MM.1S (cell line): ENCODE measurements at regions not wholly inside any gene's neighbourhood (a gene's known extent, or its start where the extent isn't known, plus 50 kb on each side); places are given as distances from the start of the nearest gene placed in this dataset.

Experiments used
- DNase-seq: peaks from one replicate; pipeline ENCODE4 v3.0.0-alpha.2; 2015
- H2AFZ ChIP-seq: fragments of 300-600 bp; sonication (generic); 2 replicates; pipeline ENCODE4 v1.6.0; 2016; ENCODE audit warnings: antibody characterized with exemption, low read length
- H3F3A ChIP-seq: fragments of 300-600 bp; sonication (generic); 2 replicates; pipeline ENCODE4 v1.6.1; 2016; ENCODE audit warnings: mild to moderate bottlenecking, antibody characterized with exemption, low read length, moderate library complexity, mixed read lengths; ENCODE audit not compliant: insufficient read depth
- H3K27ac ChIP-seq: fragments of 300-600 bp; sonication (generic); 2 replicates; pipeline ENCODE4 v1.5.1; 2016; ENCODE audit warnings: mild to moderate bottlenecking, low read length
- H3K27me3 ChIP-seq: fragments of 300-600 bp; sonication (generic); replicated peaks from 2 replicates; pipeline ENCODE4 v1.6.0; 2016; ENCODE audit warnings: low read length; ENCODE audit not compliant: insufficient read depth
- H3K36me3 ChIP-seq: fragments of 300-600 bp; sonication (generic); replicated peaks from 2 replicates; pipeline ENCODE4 v1.6.1; 2016; ENCODE audit warnings: mild to moderate bottlenecking, low read length, mixed read lengths; ENCODE audit not compliant: insufficient read depth
- H3K4me1 ChIP-seq: fragments of 300-600 bp; sonication (generic); 2 replicates; pipeline ENCODE4 v1.6.1; 2016; ENCODE audit warnings: low read length, mixed read lengths
- H3K4me2 ChIP-seq: fragments of 300-600 bp; sonication (generic); 2 replicates; pipeline ENCODE4 v1.6.0; 2016; ENCODE audit warnings: low read depth, low read length
- H3K4me3 ChIP-seq: fragments of 300-600 bp; sonication (generic); 2 replicates; pipeline ENCODE4 v1.5.1; 2016; ENCODE audit warnings: low read length, mixed read lengths
- H3K79me2 ChIP-seq: fragments of 300-600 bp; sonication (generic); 2 replicates; pipeline ENCODE4 v1.6.1; 2016; ENCODE audit warnings: mixed run types, low read length, mixed read lengths
- H3K9ac ChIP-seq: fragments of 300-600 bp; sonication (generic); 2 replicates; pipeline ENCODE4 v1.6.1; 2016; ENCODE audit warnings: low read length, mixed read lengths
- H3K9me2 ChIP-seq: fragments of 300-600 bp; sonication (generic); replicated peaks from 2 replicates; pipeline ENCODE4 v1.6.1; 2016; ENCODE audit warnings: mild to moderate bottlenecking, low read length, mixed read lengths; ENCODE audit not compliant: insufficient read depth
- H3K9me3 ChIP-seq: fragments of 300-600 bp; sonication (generic); replicated peaks from 2 replicates; pipeline ENCODE4 v1.6.1; 2016; ENCODE audit warnings: mild to moderate bottlenecking, low read length, mixed read lengths; ENCODE audit not compliant: insufficient read depth
- H4K20me1 ChIP-seq: fragments of 300-600 bp; sonication (generic); 2 replicates; pipeline ENCODE4 v1.6.1; 2016; ENCODE audit warnings: mild to moderate bottlenecking, low read length, moderate library complexity, mixed read lengths; ENCODE audit not compliant: insufficient read depth
- EZH2 ChIP-seq: fragments of 300-600 bp; sonication (generic); optimal IDR thresholded peaks from 2 replicates; pipeline ENCODE3; 2017; ENCODE audit warnings: low read depth, mild to moderate bottlenecking, antibody characterized with exemption, low read length, mixed read lengths
- EZH2phosphoT487 ChIP-seq: fragments of 300-600 bp; sonication (generic); IDR thresholded peaks from 2 replicates; pipeline ENCODE4 v1.6.1; 2018; ENCODE audit warnings: antibody characterized with exemption, low read length
- TF ChIP-seq, protein P1 (sequence below): fragments of 300-600 bp; sonication (generic); IDR thresholded peaks from 2 replicates; pipeline ENCODE4 v1.5.1; 2016; ENCODE audit warnings: antibody characterized with exemption, low read length, mixed read lengths

DNA sequence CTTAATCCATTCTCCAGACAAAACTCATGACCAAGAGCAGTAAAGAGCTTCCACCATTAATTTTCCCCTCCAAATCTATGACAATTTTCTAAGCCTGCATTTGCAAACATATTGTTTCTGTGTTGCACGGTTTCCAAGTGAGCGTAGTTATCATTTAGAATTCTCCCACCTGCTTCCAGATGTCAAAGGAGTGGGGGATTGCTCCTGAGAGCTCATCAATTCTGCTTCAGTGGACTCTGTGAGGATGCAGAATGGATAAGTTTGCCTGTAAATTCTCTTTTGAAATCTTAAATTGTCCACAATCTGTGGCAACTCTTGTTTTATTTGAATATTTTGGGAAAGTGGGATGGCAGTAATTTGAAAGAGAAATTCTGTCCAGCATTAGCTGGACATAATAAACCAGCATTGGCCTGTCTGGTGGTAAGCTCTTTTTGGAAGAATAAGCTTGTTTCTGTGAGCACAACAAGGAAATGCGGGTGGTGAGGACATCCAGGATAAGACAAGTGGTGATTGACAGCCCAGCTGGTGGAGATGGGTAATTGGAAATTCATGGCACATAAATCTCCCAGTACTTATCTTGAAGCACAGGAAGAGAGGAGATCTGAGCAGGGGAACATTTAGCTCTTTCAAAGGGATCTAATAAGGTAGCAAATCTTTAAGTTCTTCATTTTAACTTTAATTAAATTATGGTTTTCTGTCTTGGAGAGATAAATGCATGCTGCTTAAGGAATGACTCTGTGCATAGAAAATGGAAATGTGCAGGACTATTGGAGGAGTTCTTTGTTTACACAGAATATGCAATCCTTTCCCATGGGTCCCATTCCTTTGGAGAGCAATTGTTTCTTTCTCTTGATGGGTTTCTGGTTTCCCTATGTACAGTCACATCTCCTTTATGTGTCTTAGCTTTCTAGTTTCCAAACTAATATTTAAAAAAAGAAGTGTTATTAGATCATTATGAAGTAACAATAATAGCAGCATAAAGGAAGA, 73.2 kb downstream of the FAT3 start:
- H3K9me2 ChIP-seq = no peaks in the 10 kb centered on the region
- TF ChIP-seq, protein P1, sequence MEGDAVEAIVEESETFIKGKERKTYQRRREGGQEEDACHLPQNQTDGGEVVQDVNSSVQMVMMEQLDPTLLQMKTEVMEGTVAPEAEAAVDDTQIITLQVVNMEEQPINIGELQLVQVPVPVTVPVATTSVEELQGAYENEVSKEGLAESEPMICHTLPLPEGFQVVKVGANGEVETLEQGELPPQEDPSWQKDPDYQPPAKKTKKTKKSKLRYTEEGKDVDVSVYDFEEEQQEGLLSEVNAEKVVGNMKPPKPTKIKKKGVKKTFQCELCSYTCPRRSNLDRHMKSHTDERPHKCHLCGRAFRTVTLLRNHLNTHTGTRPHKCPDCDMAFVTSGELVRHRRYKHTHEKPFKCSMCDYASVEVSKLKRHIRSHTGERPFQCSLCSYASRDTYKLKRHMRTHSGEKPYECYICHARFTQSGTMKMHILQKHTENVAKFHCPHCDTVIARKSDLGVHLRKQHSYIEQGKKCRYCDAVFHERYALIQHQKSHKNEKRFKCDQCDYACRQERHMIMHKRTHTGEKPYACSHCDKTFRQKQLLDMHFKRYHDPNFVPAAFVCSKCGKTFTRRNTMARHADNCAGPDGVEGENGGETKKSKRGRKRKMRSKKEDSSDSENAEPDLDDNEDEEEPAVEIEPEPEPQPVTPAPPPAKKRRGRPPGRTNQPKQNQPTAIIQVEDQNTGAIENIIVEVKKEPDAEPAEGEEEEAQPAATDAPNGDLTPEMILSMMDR = no peak
- TF ChIP-seq EZH2phosphoT487 (no peak), EZH2 (no peak)
- H3K4me2 ChIP-seq = no peak overlapping the region
- H3K79me2 ChIP-seq = no peaks in the 10 kb centered on the region
- no peak for DNase-seq
- no peaks in the 10 kb centered on the region for H3K36me3 ChIP-seq
- H3K4me3 ChIP-seq = no peak overlapping the region
- no peak overlapping the region for H3K27ac ChIP-seq
- no peaks in the 10 kb centered on the region for H3K27me3 ChIP-seq
- H3K9ac ChIP-seq = no peak overlapping the region
- no peaks in the 10 kb centered on the region for H3K9me3 ChIP-seq
- H2AFZ ChIP-seq = no peak overlapping the region
- H3F3A ChIP-seq = no peaks in the 10 kb centered on the region
- H3K4me1 ChIP-seq = no peaks in the 10 kb centered on the region
- H4K20me1 ChIP-seq = no peaks in the 10 kb centered on the region

DNA sequence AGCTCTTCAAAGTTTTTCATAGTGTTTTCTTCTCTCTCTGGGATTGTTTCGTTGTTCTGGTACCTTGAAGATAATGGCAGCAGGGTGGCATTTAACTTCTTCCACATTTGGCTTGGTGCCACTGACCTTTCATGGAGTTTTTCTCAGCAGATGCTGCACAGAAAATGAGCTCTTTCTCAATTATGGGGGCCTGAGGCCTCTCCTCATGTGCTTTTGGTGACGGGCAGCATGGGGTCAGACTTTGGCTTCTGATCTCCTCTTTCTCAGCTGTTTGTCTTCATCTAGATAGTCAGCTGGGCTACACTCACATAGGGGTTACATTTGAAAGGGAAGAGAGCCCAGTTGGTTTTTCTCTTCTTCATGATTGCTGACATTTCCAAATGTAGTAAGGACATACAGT, 76.3 kb downstream of the FAT3 start:
- DNase-seq = no peak
- Histone ChIP-seq H3K36me3 (no peaks in the 10 kb centered on the region), H4K20me1 (no peaks in the 10 kb centered on the region), H2AFZ (no peak overlapping the region), H3K9ac (no peak overlapping the region), H3K4me2 (no peak overlapping the region), H3K4me1 (no peaks in the 10 kb centered on the region), H3K79me2 (no peaks in the 10 kb centered on the region), H3K27ac (no peak overlapping the region), H3K9me2 (no peaks in the 10 kb centered on the region), H3K9me3 (no peaks in the 10 kb centered on the region), H3F3A (no peaks in the 10 kb centered on the region), H3K27me3 (no peaks in the 10 kb centered on the region), H3K4me3 (no peak overlapping the region)
- TF ChIP-seq, protein P1 = no peak
- TF ChIP-seq EZH2 (no peak), EZH2phosphoT487 (no peak)

DNA sequence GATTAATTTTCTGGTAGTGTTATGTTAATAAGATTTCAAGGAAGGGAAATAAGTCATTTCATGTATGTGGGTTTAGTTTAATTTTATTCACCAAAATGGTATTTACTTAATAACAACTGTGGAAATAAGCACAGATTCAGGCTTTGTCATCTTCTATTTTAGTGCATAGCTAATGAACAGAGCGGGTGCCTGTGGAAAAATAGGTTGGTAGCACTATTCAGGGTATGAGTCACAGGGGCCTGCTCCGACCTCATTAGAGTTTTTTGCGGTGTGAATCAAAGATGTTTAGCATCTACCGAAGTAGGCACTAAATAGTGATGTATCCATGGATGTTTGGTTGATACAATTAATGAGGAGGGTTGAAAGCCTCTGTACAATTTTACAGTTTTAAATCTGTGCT, 78.2 kb downstream of the FAT3 start:
- Histone ChIP-seq H3K27me3 (no peaks in the 10 kb centered on the region), H3K9ac (no peak overlapping the region), H3K27ac (no peak overlapping the region), H3K4me2 (no peak overlapping the region), H3K4me1 (no peaks in the 10 kb centered on the region), H3K36me3 (no peaks in the 10 kb centered on the region), H2AFZ (no peak overlapping the region), H3F3A (no peaks in the 10 kb centered on the region), H4K20me1 (no peaks in the 10 kb centered on the region), H3K4me3 (no peak overlapping the region), H3K9me2 (no peaks in the 10 kb centered on the region), H3K9me3 (no peaks in the 10 kb centered on the region), H3K79me2 (no peaks in the 10 kb centered on the region)
- no peak for DNase-seq
- TF ChIP-seq, protein P1 = no peak
- no peak for TF ChIP-seq EZH2phosphoT487
